ENCODE measurements at regions not wholly inside any gene's neighbourhood (a gene's known extent, or its start where the extent isn't known, plus 50 kb on each side); places are given as distances from the start of the nearest gene placed in this dataset.
"Not testable (repeated sequence)": the region's sequence is repeated elsewhere in the genome, so short reads cannot be mapped to it uniquely, and the experiment has no call there.

- TF ChIP-seq EZH2phosphoT487 (IDR thresholded peaks at IDR 0.05; ENCODE audit: borderline replicate concordance, low read depth, low read length) (no peak), CTCF (conservative IDR thresholded peaks at IDR 0.05; ENCODE audit: low read length) (no peak)
- Histone ChIP-seq H3K4me3 (ENCODE audit: low read depth, low read length, poor library complexity, severe bottlenecking) (no peak overlapping the region), H2AFZ (ENCODE audit: low read length) (no peak overlapping the region), H3K4me1 (ENCODE audit: insufficient read depth, low read length, poor library complexity, severe bottlenecking) (no peaks in the 10 kb centered on the region), H3K27ac (ENCODE audit: low read depth, low read length, poor library complexity, severe bottlenecking) (no peak overlapping the region), H3K9me3 (ENCODE audit: low read length) (no peaks in the 10 kb centered on the region), H3K36me3 (ENCODE audit: insufficient read depth, low read length) (no peaks in the 10 kb centered on the region), H4K20me1 (ENCODE audit: insufficient read depth, low read length) (no peaks in the 10 kb centered on the region), H3K9me2 (ENCODE audit: insufficient read depth, low read length) (no peaks in the 10 kb centered on the region), H3K4me2 (ENCODE audit: low read length) (no peak overlapping the region), H3K79me2 (ENCODE audit: insufficient read depth, low read depth, low read length) (no peaks in the 10 kb centered on the region)
- no TSS peak for BruUV-seq (replicated peaks)
- intact Hi-C loops (cut with micrococcal nuclease; ENCODE audit: unreplicated experiment), result no loop called here
- DNase-seq (ENCODE audit: low spot score), result no peak
- POLR2A ChIA-PET, result no interaction called here
- CTCF ChIA-PET (ENCODE audit: unreplicated experiment), result no interaction called here
Measured at GRCh38 chr22:23394525-23395326, 185.4 kb downstream of the IGLL1 start.

GRCh38 chr22:23393721-23394320, 186.3 kb downstream of the IGLL1 start:
- POLR2A ChIA-PET, result no interaction called here

DNA sequence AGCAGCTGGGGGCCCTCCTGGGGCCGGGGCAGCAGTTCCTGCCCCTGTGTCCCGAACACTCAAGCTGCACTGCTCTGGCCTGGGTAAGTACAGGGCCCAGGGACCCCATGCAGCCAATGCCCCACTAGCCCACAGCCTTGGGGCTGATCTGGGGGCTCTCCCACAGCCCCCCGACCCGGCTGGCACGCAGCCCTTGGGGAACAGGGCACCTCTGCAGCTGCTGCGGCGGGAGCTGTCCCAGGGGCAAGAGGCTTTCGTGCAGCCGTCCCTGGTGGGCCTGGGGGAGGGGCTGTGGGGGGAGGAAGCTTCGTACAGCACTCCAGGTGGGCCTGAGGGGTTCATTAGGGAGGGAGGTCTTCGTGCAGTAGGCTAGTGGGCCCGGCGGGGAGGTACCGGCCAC, 186.9 kb downstream of the IGLL1 start:
- H3K4me2 ChIP-seq (ENCODE audit: low read length); intact Hi-C loops (cut with micrococcal nuclease; ENCODE audit: unreplicated experiment); DNase-seq (ENCODE audit: low spot score); H3K9me3 ChIP-seq (ENCODE audit: low read length); H3K4me1 ChIP-seq (ENCODE audit: insufficient read depth, low read length, poor library complexity, severe bottlenecking); CTCF ChIA-PET (ENCODE audit: unreplicated experiment); H4K20me1 ChIP-seq (ENCODE audit: insufficient read depth, low read length); POLR2A ChIA-PET; H3K79me2 ChIP-seq (ENCODE audit: insufficient read depth, low read depth, low read length); H2AFZ ChIP-seq (ENCODE audit: low read length); H3K9me2 ChIP-seq (ENCODE audit: insufficient read depth, low read length); H3K36me3 ChIP-seq (ENCODE audit: insufficient read depth, low read length); BruUV-seq (replicated peaks); H3K27ac ChIP-seq (ENCODE audit: low read depth, low read length, poor library complexity, severe bottlenecking); H3K4me3 ChIP-seq (ENCODE audit: low read depth, low read length, poor library complexity, severe bottlenecking): not testable (repeated sequence)

More at GRCh38 chr22:23393721-23394320, 186.3 kb downstream of the IGLL1 start:
- Histone ChIP-seq H3K4me3 (ENCODE audit: low read depth, low read length, poor library complexity, severe bottlenecking) (no peak overlapping the region), H3K9me2 (ENCODE audit: insufficient read depth, low read length) (no peaks in the 10 kb centered on the region), H2AFZ (ENCODE audit: low read length) (no peak overlapping the region), H3K27ac (ENCODE audit: low read depth, low read length, poor library complexity, severe bottlenecking) (no peak overlapping the region), H3K79me2 (ENCODE audit: insufficient read depth, low read depth, low read length) (no peaks in the 10 kb centered on the region), H3K36me3 (ENCODE audit: insufficient read depth, low read length) (no peaks in the 10 kb centered on the region), H3K9me3 (ENCODE audit: low read length) (no peaks in the 10 kb centered on the region), H3K4me2 (ENCODE audit: low read length) (no peak overlapping the region), H4K20me1 (ENCODE audit: insufficient read depth, low read length) (no peaks in the 10 kb centered on the region), H3K4me1 (ENCODE audit: insufficient read depth, low read length, poor library complexity, severe bottlenecking) (no peaks in the 10 kb centered on the region)
- no peak for DNase-seq (ENCODE audit: low spot score)
- CTCF ChIA-PET (ENCODE audit: unreplicated experiment), result no interaction called here
- TF ChIP-seq CTCF (conservative IDR thresholded peaks at IDR 0.05; ENCODE audit: low read length), result no peak
- no peak for TF ChIP-seq EZH2phosphoT487 (IDR thresholded peaks at IDR 0.05; ENCODE audit: borderline replicate concordance, low read depth, low read length)
- no TSS peak for BruUV-seq (replicated peaks)
- intact Hi-C loops (cut with micrococcal nuclease; ENCODE audit: unreplicated experiment), result no loop called here

All from OCI-LY7 (cell line).